22Rv1 (cell line): ENCODE measurements at regions not wholly inside any gene's neighbourhood (a gene's known extent, or its start where the extent isn't known, plus 50 kb on each side); places are given as distances from the start of the nearest gene placed in this dataset.
"Not testable (repeated sequence)": the region's sequence is repeated elsewhere in the genome, so short reads cannot be mapped to it uniquely, and the experiment has no call there.

Experiments
- H3K27ac ChIP-seq: fragments of 450-650 bp; 2 replicates; pipeline ENCODE4 v1.5.1; 2017
- ZFX ChIP-seq: fragments of 450-650 bp; IDR thresholded peaks from 2 replicates; pipeline ENCODE4 v1.6.1; 2017; ENCODE audit warnings: antibody characterized with exemption, borderline replicate concordance
- TF ChIP-seq, protein P1 (sequence below): fragments of 450-650 bp; IDR thresholded peaks from 2 replicates; pipeline ENCODE4 v1.5.1; 2017; ENCODE audit warnings: mild to moderate bottlenecking

DNA sequence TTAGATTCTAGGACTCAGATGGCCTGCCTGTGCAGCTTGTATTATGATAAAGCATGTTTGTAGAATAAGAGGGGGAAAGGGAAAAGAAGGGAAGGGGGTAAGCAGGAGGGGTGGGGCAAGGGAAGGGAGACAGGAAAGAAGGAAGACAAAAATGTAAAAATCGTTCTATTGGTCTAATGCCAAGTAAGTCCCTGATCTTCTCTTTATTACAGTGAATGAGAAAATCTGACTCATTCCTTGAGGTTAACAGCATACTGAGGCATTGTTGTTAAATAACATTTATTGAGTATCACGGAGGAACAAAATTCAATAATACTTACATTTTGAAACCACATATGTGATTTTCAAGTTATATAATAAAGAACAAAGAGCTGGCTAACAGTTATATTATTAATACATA lies 1534.7 kb downstream of the OLFM4 start:
- TF ChIP-seq, protein P1, sequence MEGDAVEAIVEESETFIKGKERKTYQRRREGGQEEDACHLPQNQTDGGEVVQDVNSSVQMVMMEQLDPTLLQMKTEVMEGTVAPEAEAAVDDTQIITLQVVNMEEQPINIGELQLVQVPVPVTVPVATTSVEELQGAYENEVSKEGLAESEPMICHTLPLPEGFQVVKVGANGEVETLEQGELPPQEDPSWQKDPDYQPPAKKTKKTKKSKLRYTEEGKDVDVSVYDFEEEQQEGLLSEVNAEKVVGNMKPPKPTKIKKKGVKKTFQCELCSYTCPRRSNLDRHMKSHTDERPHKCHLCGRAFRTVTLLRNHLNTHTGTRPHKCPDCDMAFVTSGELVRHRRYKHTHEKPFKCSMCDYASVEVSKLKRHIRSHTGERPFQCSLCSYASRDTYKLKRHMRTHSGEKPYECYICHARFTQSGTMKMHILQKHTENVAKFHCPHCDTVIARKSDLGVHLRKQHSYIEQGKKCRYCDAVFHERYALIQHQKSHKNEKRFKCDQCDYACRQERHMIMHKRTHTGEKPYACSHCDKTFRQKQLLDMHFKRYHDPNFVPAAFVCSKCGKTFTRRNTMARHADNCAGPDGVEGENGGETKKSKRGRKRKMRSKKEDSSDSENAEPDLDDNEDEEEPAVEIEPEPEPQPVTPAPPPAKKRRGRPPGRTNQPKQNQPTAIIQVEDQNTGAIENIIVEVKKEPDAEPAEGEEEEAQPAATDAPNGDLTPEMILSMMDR = no peak
- TF ChIP-seq ZFX = no peak
- no peak overlapping the region for H3K27ac ChIP-seq

DNA sequence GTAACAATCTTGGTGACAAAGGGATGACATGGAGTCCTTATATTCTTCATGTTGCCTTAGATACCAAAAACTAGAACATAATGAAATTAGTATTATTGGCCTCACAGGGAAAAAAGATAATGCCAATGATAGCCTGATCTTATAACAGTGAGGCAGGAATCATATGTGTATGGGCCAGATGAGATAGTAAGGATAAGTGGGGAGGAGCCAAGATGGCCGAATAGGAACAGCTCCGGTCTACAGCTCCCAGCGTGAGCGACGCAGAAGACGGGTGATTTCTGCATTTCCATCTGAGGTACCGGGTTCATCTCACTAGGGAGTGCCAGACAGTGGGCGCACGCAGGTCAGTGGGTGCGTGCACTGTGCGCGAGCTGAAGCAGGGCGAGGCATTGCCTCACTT lies 1543.4 kb downstream of the OLFM4 start:
- H3K27ac ChIP-seq = not testable (repeated sequence)

DNA sequence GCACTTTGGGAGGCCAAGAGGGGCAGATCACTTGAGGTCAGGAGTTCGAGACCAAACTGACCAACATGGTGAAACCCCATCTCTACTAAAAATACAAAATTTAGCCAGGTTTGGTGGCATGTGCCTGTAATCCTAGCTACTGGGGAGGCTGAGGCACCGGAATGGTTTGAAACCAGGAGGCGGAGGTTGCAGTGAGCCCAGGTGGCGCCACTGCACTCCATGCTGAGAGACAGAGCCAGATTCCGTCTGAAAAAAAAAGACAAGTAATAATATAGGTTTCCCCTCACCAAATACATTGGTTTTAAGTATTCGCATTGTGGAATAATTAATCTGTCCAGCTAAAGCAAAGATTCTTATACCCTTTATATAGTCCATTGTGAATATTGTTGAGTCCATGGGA lies 1544.6 kb downstream of the OLFM4 start:
- TF ChIP-seq, protein P1 = peak; percentile 51
- no peak for TF ChIP-seq ZFX
- H3K27ac ChIP-seq = no peak overlapping the region

DNA sequence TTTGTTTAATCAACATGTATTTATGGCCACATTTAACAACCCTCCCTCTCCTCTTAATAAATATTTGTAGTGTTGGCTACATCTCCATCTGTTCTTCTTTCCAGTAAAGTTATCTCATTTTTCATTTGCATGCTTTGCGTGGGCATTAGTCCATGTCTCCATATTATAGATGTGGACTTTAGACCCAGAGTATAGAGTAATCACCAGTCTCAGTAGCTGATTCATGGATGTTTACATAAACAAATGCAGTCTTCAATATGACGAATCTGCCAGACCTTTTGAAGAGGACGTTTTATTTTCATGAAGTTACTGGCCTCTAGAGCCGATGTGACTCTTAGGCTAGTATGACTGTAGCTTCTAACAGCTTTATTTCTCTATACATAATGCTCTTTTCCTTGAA lies 1546.2 kb downstream of the OLFM4 start:
- H3K27ac ChIP-seq = peak overlapping the region; percentile 56
- TF ChIP-seq, protein P1 = no peak
- TF ChIP-seq ZFX = no peak

GRCh38 chr13:54591540-54591939 lies 1562.9 kb downstream of the OLFM4 start:
- TF ChIP-seq, protein P1 = no peak

DNA sequence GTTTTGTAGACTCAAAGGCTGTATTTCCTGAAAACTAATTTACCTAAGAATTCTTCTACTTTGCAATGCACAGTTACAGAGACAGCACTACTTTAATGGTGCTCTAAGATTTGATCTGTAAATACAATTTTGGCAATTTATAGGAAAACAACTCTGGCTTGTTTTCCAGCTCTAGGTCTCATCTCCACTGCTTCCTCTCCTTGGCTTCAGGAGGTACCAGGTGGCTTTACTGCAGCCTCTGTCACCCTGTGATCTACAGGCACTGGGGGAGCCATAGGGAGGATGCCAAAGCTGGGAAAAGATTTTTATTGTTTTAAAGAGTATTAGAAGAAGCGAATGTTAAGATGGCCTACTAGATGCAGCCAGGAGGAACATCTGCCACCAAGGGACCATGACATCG lies 1563.6 kb downstream of the OLFM4 start:
- TF ChIP-seq, protein P1 = no peak
- TF ChIP-seq ZFX = no peak
- no peak overlapping the region for H3K27ac ChIP-seq

More at GRCh38 chr13:54591540-54591939, 1562.9 kb downstream of the OLFM4 start:
- H3K27ac ChIP-seq = no peak overlapping the region

- H3K27ac ChIP-seq = no peak overlapping the region
- TF ChIP-seq, protein P1 = no peak
- TF ChIP-seq ZFX = no peak
Measured at GRCh38 chr13:54593504-54593903, 1564.9 kb downstream of the OLFM4 start.

GRCh38 chr13:54597540-54598088 lies 1569.0 kb downstream of the OLFM4 start:
- no peak overlapping the region for H3K27ac ChIP-seq
- no peak for TF ChIP-seq ZFX
- TF ChIP-seq, protein P1 = no peak
